ENCODE measurements at regions not wholly inside any gene's neighbourhood (a gene's known extent, or its start where the extent isn't known, plus 50 kb on each side); places are given as distances from the start of the nearest gene placed in this dataset.

DNA sequence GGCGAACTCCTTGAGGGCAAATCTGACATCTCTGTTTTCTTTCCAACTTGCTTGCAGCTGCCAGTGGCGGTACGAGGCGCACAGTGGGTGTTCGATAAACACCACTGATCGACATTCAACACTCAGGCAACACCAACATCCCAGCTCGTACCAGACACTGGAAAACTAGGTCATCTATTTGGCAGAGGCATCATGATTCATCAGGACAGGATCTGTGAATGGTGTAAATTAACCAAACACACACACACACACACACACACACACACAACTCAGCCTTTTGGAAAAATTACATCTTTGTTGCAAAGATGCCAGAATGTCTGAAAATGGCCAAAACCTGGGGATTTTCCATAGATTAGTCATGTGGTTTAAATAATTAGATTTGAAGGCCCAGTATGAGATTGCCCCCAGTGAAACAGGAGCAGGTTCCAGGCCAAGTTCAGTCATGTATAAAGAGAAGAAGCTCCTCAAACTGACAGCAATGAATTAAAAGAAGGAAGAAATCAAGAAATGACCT lies 150.5 kb upstream of the NCKAP5 start:
- TF ChIP-seq SUZ12 (IDR thresholded peaks at IDR 0.05; ENCODE audit: extremely low read depth, insufficient read depth, insufficient read length) (no peak), YY1 (IDR thresholded peaks at IDR 0.05; ENCODE audit: insufficient read depth, insufficient read length) (no peak)
